Breast epithelium (tissue), 4 donors: ENCODE measurements at regions not wholly inside any gene's neighbourhood (a gene's known extent, or its start where the extent isn't known, plus 50 kb on each side); places are given as distances from the start of the nearest gene placed in this dataset.

Source experiments
- DNase-seq, 2 donors: peaks; one replicate each; pipeline ENCODE4 v3.0.0-alpha.2; 2019; ENCODE audit warnings: low spot score in 2 of 2
- H3K27ac ChIP-seq, 2 donors: fragments of 200-600 bp; sonication (generic) in 1 of 2; one replicate each; pipeline ENCODE4 v1.5.1; 2016 to 2019; ENCODE audit warnings: mild to moderate bottlenecking in 1 of 2
- H3K27me3 ChIP-seq, 2 donors: fragments of 200-600 bp; sonication (generic) in 1 of 2; one replicate each; pipeline versions ENCODE4 v1.5.1 to v1.6.0; 2017 to 2019; ENCODE audit warnings: control low read depth in 1 of 2, mild to moderate bottlenecking in 1 of 2
- H3K36me3 ChIP-seq: fragments of 200-600 bp; one replicate; pipeline ENCODE4 v1.5.1; 2019
- H3K4me1 ChIP-seq, 2 donors: fragments of 200-600 bp; sonication (generic); one replicate each; pipeline ENCODE4 v1.5.1; 2016 to 2019; ENCODE audit warnings: control low read depth in 1 of 2
- H3K4me3 ChIP-seq, 3 donors: fragments of 200-600 bp; sonication (generic); 1 replicate in 2 of 3; 2 replicates in 1 of 3; pipeline ENCODE4 v1.5.1; 2016 to 2019; ENCODE audit warnings: mild to moderate bottlenecking in 3 of 3, moderate library complexity in 2 of 3
- H3K9me3 ChIP-seq, 2 donors: fragments of 200-600 bp; sonication (generic) in 1 of 2; one replicate each; pipeline ENCODE4 v1.5.1; 2016 to 2019; ENCODE audit warnings: control low read depth in 1 of 2
- CTCF ChIP-seq, 3 donors: fragments of 450-650 bp; IDR thresholded peaks; one replicate each; pipeline ENCODE4 v1.5.1; 2016 to 2017; ENCODE audit warnings: antibody characterized with exemption in 3 of 3, mild to moderate bottlenecking in 3 of 3, moderate library complexity in 3 of 3
- POLR2A ChIP-seq: fragments of 450-650 bp; IDR thresholded peaks from one replicate; pipeline ENCODE4 v1.6.1; 2016; ENCODE audit warnings: antibody characterized with exemption, mild to moderate bottlenecking, moderate library complexity
- POLR2AphosphoS5 ChIP-seq, 3 donors: sonication (generic); formaldehyde crosslinking; IDR thresholded peaks; one replicate each; pipeline ENCODE4 v1.6.1; 2017; ENCODE audit warnings: antibody characterized with exemption in 3 of 3
- intact Hi-C: fragments of 100-400 bp; cut with DNase I; formaldehyde crosslinking; loops from one replicate; pipeline ENCODE4 v1.15.1; 2023; ENCODE audit warnings: low total_unique reads

DNA sequence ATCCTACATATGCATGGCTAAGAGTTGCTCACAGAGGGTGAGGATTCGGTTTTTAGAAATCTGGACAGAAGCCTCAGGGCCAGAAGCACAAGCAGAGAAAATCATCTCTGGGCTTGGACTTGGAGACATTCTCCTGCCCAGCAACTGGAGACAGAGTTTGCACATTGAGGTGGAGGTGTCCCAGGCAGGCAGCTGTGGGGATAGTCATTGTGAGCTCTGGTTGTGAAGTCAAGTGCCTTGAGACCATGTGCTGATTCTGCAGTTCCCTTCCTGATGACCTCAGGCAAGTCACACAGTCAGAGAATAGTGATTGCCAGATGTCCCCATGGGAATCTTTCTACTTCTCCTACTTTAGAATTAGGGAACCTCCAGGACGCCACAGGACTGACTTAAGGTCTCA, 108.4 kb upstream of the LDAH start:
- no peak for DNase-seq
- Histone ChIP-seq H3K4me3 (no peak overlapping the region), H3K27me3 (no peaks in the 10 kb centered on the region), H3K4me1 (no peaks in the 10 kb centered on the region), H3K27ac (peak overlapping the region in 1 of 2 donors; percentile 35), H3K36me3 (no peaks in the 10 kb centered on the region), H3K9me3 (peaks cover 6 to 7% of the 10 kb centered on the region in 2 donors)
- intact Hi-C loops = no loop called here
- TF ChIP-seq CTCF (IDR thresholded peaks at IDR 0.05) (no peak), POLR2AphosphoS5 (IDR thresholded peaks at IDR 0.05) (no peak), POLR2A (no peak)

DNA sequence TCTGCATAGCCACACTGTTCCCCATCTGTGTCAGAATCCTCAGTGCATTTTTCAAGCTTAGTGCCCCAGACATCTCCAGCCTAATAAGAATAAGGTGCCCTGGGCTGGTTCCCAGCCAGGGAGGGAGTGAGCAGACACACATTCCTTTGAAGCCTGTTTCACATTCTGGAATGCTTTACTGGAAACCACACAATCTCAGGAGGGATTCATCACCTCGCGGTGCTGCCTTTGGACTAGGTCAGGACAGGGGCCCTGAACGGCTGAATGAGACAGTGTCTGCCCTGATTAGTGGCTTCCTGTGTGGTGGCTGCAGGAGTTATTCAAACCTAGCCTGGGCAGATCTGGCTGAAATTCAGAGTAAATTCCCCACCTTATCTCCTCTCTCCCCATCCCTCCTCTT, 108.0 kb upstream of the LDAH start:
- no peaks in the 10 kb centered on the region for H3K36me3 ChIP-seq
- H3K27me3 ChIP-seq = no peaks in the 10 kb centered on the region
- no peak overlapping the region for H3K4me3 ChIP-seq
- intact Hi-C loops = no loop called here
- H3K27ac ChIP-seq = peak overlapping the region in 1 of 2 donors; percentile 35
- TF ChIP-seq POLR2A = no peak
- TF ChIP-seq CTCF (IDR thresholded peaks at IDR 0.05) = no peak
- TF ChIP-seq POLR2AphosphoS5 (IDR thresholded peaks at IDR 0.05) = no peak
- no peaks in the 10 kb centered on the region for H3K4me1 ChIP-seq
- peaks cover 6 to 7% of the 10 kb centered on the region in 2 donors for H3K9me3 ChIP-seq
- DNase-seq = peak in 1 of 2 donors; percentile 64

GRCh38 chr2:20929721-20930120, 106.8 kb upstream of the LDAH start:
- DNase-seq = no peak
- intact Hi-C loops = no loop called here
- Histone ChIP-seq H3K4me1 (no peaks in the 10 kb centered on the region), H3K4me3 (no peak overlapping the region), H3K9me3 (peaks cover 6 to 7% of the 10 kb centered on the region in 2 donors), H3K36me3 (no peaks in the 10 kb centered on the region), H3K27ac (no peak overlapping the region), H3K27me3 (no peaks in the 10 kb centered on the region)
- TF ChIP-seq CTCF (IDR thresholded peaks at IDR 0.05) (no peak), POLR2A (no peak), POLR2AphosphoS5 (IDR thresholded peaks at IDR 0.05) (no peak)

DNA sequence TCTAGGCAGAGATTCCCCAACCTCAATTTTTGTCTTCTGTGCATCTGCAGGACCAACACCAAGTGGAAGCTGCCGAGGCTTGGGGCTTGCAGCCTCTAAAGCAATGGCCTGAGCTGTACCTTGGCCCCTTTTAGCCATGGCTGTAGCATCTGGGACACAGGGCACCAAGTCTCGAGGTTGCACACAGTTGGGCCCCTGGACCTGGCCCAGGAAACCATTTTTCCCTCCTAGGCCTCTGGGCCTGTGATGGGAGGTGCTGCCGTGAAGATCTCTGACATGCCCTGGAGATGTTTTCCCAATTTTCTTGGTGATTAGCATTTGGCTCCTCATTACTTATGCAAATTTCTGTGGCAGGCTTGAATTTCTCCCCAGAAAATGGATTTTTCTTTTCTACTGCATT, 105.7 kb upstream of the LDAH start:
- intact Hi-C loops = no loop called here
- Histone ChIP-seq H3K27me3 (no peaks in the 10 kb centered on the region), H3K9me3 (peaks cover 6 to 7% of the 10 kb centered on the region in 2 donors), H3K27ac (no peak overlapping the region), H3K4me1 (no peaks in the 10 kb centered on the region), H3K36me3 (no peaks in the 10 kb centered on the region), H3K4me3 (no peak overlapping the region)
- no peak for DNase-seq
- TF ChIP-seq POLR2AphosphoS5 (IDR thresholded peaks at IDR 0.05) (no peak), CTCF (IDR thresholded peaks at IDR 0.05) (no peak), POLR2A (no peak)

- no peak for DNase-seq
- H3K9me3 ChIP-seq = peaks cover 6 to 7% of the 10 kb centered on the region in 2 donors
- no peaks in the 10 kb centered on the region for H3K4me1 ChIP-seq
- H3K27ac ChIP-seq = no peak overlapping the region
- no peaks in the 10 kb centered on the region for H3K27me3 ChIP-seq
- TF ChIP-seq POLR2AphosphoS5 (IDR thresholded peaks at IDR 0.05) = no peak
- no peak for TF ChIP-seq POLR2A
- TF ChIP-seq CTCF (IDR thresholded peaks at IDR 0.05) = no peak
- H3K4me3 ChIP-seq = no peak overlapping the region
- intact Hi-C loops = no loop called here
- H3K36me3 ChIP-seq = no peaks in the 10 kb centered on the region
Observed at GRCh38 chr2:20925265-20925889, 102.5 kb upstream of the LDAH start.
